Neutrophil (primary cell): ENCODE measurements at regions not wholly inside any gene's neighbourhood (a gene's known extent, or its start where the extent isn't known, plus 50 kb on each side); places are given as distances from the start of the nearest gene placed in this dataset.

Experiments
- H3K27ac ChIP-seq: fragments of 200-600 bp; sonication (generic); 2 replicates; pipeline ENCODE4 v1.5.1; 2016; ENCODE audit warnings: mild to moderate bottlenecking, moderate library complexity
- H3K27me3 ChIP-seq: fragments of 200-600 bp; sonication (generic); 2 replicates; pipeline ENCODE4 v1.6.0; 2016; ENCODE audit warnings: mild to moderate bottlenecking
- H3K36me3 ChIP-seq: fragments of 200-600 bp; sonication (generic); 2 replicates; pipeline ENCODE4 v1.5.1; 2017
- H3K4me1 ChIP-seq, 2 experiments: fragments of 200-600 bp in 1 of 2; sonication (generic) in 1 of 2; 1 replicate in 1 of 2; 2 replicates in 1 of 2; pipeline versions ENCODE4 v1.5.1 to v1.6.1; 2013 to 2016; ENCODE audit warnings: low read depth in 1 of 2, low read length in 1 of 2, mild to moderate bottlenecking in 1 of 2, moderate library complexity in 1 of 2; ENCODE audit not compliant: control insufficient read depth in 1 of 2, insufficient read depth in 1 of 2
- H3K4me3 ChIP-seq, 2 experiments: fragments of 200-600 bp in 1 of 2; sonication (generic) in 1 of 2; 1 replicate in 1 of 2; 2 replicates in 1 of 2; pipeline ENCODE4 v1.5.1; 2013 to 2016; ENCODE audit warnings: low read depth in 1 of 2, low read length in 1 of 2, mild to moderate bottlenecking in 1 of 2, moderate library complexity in 1 of 2
- H3K9me3 ChIP-seq: fragments of 200-600 bp; sonication (generic); 2 replicates; pipeline ENCODE4 v1.5.1; 2016
- CTCF ChIP-seq: fragments of 200-600 bp; sonication (generic); IDR thresholded peaks from 2 replicates; pipeline ENCODE4 v1.5.1; 2016; ENCODE audit warnings: antibody characterized with exemption

GRCh38 chr19:30145467-30145866 lies 203.4 kb downstream of the URI1 start:
- no peaks in the 10 kb centered on the region for H3K4me1 ChIP-seq
- H3K9me3 ChIP-seq, result no peaks in the 10 kb centered on the region
- TF ChIP-seq CTCF, result no peak
- H3K27ac ChIP-seq, result no peak overlapping the region
- no peaks in the 10 kb centered on the region for H3K27me3 ChIP-seq
- no peaks in the 10 kb centered on the region for H3K36me3 ChIP-seq
- H3K4me3 ChIP-seq, result no peak overlapping the region

- TF ChIP-seq CTCF, result no peak
- no peaks in the 10 kb centered on the region for H3K4me1 ChIP-seq
- no peak overlapping the region for H3K4me3 ChIP-seq
- H3K36me3 ChIP-seq, result no peaks in the 10 kb centered on the region
- no peaks in the 10 kb centered on the region for H3K27me3 ChIP-seq
- no peak overlapping the region for H3K27ac ChIP-seq
- H3K9me3 ChIP-seq, result no peaks in the 10 kb centered on the region
Observed at GRCh38 chr19:30146346-30146745, 204.3 kb downstream of the URI1 start.

- no peak for TF ChIP-seq CTCF
- peaks cover under 1% of the 10 kb centered on the region for H3K27me3 ChIP-seq
- no peak overlapping the region for H3K27ac ChIP-seq
- H3K9me3 ChIP-seq, result no peaks in the 10 kb centered on the region
- H3K36me3 ChIP-seq, result no peaks in the 10 kb centered on the region
- H3K4me1 ChIP-seq, result no peaks in the 10 kb centered on the region
- no peak overlapping the region for H3K4me3 ChIP-seq
Observed at GRCh38 chr19:30148039-30148790, 206.2 kb downstream of the URI1 start.

GRCh38 chr19:30148803-30149202 lies 206.8 kb downstream of the URI1 start:
- Histone ChIP-seq H3K27me3 (peaks cover 7% of the 10 kb centered on the region), H3K4me3 (no peak overlapping the region), H3K36me3 (no peaks in the 10 kb centered on the region), H3K4me1 (no peaks in the 10 kb centered on the region), H3K27ac (no peak overlapping the region), H3K9me3 (no peaks in the 10 kb centered on the region)
- no peak for TF ChIP-seq CTCF

GRCh38 chr19:30149300-30149699 lies 207.3 kb downstream of the URI1 start:
- Histone ChIP-seq H3K9me3 (no peaks in the 10 kb centered on the region), H3K27ac (no peak overlapping the region), H3K4me3 (no peak overlapping the region), H3K27me3 (peaks cover 12% of the 10 kb centered on the region), H3K36me3 (no peaks in the 10 kb centered on the region), H3K4me1 (no peaks in the 10 kb centered on the region)
- no peak for TF ChIP-seq CTCF
